ENCODE measurements at regions not wholly inside any gene's neighbourhood (a gene's known extent, or its start where the extent isn't known, plus 50 kb on each side); places are given as distances from the start of the nearest gene placed in this dataset.

- no peak for DNase-seq
Observed at GRCh38 chr6:28709478-28710349, 184.0 kb downstream of the GPX5 start.

DNA sequence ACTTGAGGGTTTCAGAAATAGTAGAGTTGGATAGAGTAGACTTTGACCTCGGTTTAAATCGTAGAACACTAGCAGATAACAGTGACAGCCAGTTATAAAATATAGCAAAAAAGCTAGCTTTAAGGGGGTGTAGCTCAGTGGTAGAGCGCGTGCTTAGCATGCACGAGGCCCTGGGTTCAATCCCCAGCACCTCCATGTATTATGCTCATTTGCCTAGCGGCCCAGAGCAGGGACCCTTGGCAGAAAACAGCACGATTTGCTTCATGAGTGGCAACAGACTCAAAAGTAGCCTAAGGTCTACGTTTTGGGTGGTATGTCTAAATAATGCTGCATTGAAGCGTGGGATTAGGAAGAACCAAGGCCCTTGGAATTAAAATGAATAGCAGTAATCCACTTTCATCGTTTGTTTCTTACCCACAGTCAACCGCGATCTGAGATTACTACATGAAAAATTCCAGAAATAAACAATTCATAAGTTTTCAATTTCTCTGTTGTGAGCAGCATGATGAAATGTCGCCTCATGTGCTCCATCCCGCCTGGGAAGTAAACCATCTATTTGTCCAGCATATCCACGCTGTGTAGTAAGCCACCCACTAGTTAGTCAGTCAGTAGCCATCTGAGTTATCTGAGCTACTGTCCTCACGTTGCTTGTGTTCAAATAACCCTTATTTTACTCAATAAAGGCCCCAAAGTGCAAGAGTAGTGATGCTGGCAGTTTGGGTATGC, 184.9 kb downstream of the GPX5 start:
- no peak for DNase-seq

DNA sequence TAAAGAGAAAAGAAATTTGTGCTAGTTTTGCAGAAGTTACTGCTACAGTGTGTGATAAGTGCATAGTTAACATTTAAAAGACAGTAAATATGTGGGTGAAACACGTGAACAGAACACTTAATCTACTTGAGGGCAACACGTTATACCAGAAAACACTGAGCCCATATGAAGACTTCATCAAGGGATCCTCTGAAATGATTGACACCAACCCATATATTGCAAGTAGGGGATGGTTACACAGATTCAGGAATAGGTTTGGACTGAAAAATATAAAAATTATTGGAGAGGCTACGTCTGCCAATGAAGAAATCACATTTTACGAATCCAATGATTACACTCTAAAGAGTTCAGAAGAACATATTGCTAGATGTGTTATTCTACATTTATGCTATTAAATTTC, 185.6 kb downstream of the GPX5 start:
- DNase-seq = no peak

DNA sequence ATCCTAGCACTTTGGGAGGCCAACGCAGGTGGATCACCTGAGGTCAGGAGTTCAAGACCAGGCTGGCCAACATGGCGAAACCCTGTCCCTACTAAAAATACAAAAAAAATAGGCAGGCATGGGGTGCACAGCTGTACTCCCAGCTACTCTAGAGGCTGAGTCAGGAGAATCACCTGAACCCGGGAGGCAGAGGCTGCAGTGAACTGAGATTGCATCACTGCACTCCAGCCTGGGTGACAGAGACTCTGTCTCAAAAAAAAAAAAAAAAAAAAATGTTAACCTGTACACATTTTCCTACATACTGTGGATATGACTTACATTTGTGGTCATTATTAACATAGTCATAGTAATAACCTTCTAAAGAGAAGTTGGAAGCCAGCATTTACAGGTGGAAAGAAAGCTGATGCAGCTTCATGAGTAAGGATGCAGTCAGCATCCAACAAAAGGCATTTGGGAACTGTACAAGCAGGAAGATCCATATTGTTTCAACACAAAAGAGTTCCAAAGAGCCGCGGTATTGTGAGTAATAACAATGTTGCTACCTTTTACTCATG, 186.2 kb downstream of the GPX5 start:
- DNase-seq = no peak

- DNase-seq = no peak
Observed at GRCh38 chr6:28712982-28713381, 187.3 kb downstream of the GPX5 start.

GRCh38 chr6:28719275-28719940, 193.7 kb downstream of the GPX5 start:
- DNase-seq = no peak

GRCh38 chr6:28720357-28721231, 194.9 kb downstream of the GPX5 start:
- no peak for DNase-seq

DNA sequence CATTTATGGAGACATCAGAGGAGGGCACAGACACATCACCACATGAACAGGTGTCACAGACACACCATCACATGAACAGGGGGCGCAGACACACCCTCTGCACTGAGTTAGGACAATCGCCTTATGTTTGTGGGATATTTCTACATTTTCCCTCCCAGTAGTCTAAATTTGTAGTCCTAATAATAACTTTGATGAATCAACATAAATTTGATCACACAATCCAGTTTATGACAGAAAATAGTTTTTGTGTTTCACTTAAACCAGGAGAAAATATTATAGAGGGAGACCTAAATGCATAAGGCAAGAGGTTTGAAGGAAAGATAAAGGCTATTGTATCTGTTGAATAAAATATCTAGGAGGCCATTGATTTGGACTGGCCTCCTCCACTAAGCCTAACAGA, 195.7 kb downstream of the GPX5 start:
- no peak for DNase-seq

- DNase-seq = no peak
Observed at GRCh38 chr6:28724395-28724794, 198.7 kb downstream of the GPX5 start.

DNA sequence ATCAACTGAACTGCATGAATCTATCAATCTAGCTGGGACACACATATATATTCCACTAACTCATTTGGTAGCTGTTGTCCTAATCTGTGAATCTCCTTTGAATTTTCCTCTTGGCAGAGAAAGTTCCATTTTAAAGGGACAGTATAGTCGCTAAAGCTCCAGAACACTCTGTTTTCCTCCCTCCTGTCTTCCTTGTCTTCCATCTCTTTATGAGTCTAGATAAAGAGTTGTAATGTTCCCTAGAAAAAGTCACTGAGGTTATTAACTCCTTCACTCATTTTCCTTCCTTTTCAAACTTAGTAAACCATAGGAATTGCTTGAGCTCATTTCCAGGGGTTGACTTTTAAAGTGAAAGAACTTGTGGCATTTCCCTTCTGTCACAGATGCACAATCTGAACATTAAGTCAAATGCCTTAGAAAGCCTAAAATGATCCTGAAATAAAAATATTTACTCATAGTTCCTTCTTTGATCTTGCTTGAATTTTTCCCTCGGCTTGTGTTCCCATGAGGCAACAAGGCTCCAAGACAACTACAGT, 198.4 kb downstream of the TRIM27 start:
- no peak for DNase-seq

DNA sequence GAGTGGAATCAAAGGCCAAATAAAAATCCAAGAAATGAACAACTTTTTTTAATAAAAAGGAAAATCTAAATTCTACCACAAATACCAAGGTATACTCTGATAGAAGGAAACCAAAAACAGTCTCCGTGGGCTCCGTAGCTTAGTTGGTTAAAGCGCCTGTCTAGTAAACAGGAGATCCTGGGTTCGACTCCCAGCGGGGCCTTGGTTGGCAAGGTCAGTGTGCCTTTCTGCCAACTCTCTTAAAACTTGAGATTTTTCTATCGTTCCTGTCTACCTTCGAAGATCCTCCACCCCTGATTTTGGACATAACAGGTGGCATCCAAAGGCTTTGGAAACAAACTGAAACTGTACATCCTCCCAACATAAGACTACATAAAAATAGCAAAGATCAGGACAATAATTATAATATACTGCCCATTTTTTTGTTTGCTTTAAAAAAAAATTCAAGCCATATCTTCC, 197.9 kb downstream of the TRIM27 start:
- DNase-seq = no peak

GRCh38 chr6:28726569-28727309, 197.0 kb downstream of the TRIM27 start:
- no peak for DNase-seq

GRCh38 chr6:28727559-28728211, 196.1 kb downstream of the TRIM27 start:
- no peak for DNase-seq

DNA sequence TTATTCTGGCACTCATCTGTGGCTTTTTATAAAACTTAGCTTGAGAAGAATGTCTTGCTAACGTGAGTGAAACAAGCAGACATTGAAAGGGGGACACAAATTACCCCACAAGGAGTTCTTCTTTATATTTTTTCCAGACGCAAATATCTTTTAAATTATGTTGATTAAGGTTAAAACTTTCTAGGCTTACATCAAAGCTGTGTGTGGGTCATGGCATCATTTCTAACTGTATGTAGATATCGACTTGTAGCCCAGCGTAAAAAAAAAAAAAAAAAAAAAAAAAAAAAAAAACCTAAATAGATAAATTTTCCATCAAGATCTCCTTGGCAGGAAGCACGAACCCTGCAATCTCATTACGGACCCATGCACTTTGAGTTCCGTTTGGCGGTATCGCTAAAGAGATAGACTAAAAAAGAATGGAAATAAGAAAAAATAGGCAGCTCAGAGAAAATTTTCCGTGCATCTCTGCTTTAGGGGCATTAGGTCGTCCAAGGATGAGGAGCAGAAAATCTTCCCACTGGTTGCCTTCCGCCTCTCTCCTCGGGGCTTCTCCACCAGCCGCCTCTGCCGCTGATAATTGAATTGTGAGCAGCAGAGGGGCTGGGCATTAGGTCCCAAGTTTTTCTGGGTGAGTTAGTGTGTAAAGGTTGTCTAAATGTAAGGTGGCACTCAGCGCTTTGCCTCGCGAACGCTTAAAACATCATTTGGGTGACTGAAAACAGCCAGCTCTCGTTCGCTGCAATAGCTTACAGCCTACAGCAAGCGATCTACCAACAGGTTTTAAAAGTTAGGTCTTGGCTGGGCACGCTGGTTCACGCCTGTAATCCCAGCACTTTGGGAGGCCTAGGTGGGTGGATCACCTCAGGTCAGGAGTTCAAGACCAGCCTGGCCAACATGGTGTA, 194.0 kb downstream of the TRIM27 start:
- no peak for DNase-seq

DNA sequence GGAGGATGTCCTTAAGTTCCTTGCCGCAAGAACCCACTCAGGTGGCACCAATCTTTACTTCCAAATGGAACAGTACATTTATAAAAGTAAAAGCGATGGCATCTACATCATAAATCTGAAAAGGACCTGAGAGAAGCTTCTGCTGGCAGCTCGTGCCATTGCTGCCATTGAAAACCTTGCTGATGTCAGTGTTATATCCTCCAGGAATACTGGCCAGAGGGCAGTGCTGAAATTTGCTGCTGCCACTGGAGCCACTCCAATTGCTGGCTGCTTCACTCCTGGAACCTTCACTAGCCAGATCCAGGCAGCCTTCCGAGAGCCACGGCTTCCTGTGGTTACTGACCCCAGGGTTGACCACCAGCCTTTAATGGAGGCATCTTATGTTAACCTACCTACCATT, 191.7 kb downstream of the TRIM27 start:
- no peak for DNase-seq

DNA sequence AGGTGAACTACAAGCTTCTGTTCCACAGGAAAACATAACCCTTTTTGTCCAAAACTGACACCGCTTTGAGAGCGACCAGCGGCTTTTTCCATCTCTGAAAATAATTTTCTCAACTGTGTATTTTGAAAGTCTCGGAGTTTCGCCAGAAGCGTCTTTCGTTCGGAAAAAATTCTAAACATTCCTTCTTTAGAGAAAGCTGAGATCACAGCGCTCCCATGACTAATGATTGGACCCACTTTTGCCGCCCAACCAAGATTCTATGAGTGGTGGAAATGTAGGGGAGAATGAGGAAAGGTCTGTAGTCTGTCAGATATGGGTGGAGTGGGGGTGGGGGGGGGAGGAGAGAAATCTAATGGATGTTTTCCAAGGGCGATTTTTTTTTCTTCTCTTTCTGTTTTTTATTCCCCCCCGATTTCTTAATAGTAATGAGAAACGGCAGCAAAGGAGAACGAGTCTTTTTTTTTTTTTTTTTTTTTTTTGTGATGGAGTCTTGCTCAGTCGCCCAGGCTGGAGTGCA, 189.3 kb downstream of the TRIM27 start:
- DNase-seq = no peak

GRCh38 chr6:28736121-28736520, 187.7 kb downstream of the TRIM27 start:
- DNase-seq = no peak

DNA sequence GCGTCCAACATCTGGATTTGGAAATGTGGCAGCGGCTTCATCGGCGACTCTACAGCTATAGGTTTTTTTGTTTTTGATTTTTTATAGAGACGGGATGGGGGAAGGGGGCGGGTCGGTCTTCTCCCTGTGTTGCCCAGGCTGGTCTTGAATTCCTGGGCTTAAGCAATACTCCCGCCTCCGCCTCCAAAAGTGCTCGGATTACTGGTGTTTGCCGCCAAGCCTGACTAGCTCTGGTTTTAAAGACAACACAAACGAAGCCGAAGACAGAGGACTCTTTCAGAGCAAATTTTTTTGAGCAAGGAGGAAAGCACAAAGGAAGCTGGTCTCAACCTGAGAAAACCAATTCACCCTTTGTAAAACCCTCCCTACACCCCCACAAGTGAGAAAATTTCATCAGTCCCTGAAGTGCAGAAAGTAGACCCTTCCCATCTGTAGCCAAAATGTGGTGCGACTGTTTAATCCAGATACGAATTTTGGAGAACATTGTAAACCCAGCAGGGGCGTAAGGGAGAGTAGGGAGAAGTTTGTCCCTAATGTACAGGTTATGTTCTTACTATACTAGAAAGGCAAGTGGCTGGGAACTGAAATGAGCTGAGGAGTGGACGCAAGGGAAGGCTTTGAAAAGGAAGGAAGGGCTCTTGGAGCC, 185.9 kb downstream of the TRIM27 start:
- DNase-seq = no peak

GRCh38 chr6:28738396-28738765, 185.4 kb downstream of the TRIM27 start:
- DNase-seq = no peak
